PC-3 (cell line): ENCODE measurements at regions not wholly inside any gene's neighbourhood (a gene's known extent, or its start where the extent isn't known, plus 50 kb on each side); places are given as distances from the start of the nearest gene placed in this dataset.

Experiments used
- EZH2 ChIP-seq: fragments of 300-600 bp; sonication (generic); IDR thresholded peaks from one replicate; pipeline ENCODE4 v1.6.1; 2017; ENCODE audit warnings: antibody characterized with exemption, mild to moderate bottlenecking, low read length; ENCODE audit not compliant: unreplicated experiment
- TF ChIP-seq, protein P1 (sequence below): fragments of 300-600 bp; sonication (generic); conservative IDR thresholded peaks from 2 replicates; pipeline ENCODE4 v1.5.1; 2017; ENCODE audit warnings: antibody characterized with exemption, low read depth, mild to moderate bottlenecking, low read length

DNA sequence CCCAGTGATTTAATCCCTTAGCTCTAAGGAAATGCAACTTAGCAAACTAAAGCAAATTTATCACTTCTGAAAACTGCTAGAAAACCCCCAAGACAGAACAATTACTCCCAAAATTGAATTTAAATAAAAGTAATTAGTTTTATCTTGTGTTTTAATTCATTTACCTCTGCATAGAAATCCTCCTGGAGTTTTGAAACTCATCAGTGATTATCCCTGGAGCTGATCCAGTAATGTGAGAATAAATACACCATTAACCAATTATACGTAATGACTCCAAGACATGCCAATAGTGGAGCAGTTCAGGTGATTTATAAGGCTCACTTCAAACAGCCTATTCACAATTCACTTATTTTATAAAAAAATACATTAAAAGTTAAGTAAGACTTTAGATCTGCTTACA, 855.3 kb upstream of the FLRT2 start:
- TF ChIP-seq EZH2: no peak
- TF ChIP-seq, protein P1, sequence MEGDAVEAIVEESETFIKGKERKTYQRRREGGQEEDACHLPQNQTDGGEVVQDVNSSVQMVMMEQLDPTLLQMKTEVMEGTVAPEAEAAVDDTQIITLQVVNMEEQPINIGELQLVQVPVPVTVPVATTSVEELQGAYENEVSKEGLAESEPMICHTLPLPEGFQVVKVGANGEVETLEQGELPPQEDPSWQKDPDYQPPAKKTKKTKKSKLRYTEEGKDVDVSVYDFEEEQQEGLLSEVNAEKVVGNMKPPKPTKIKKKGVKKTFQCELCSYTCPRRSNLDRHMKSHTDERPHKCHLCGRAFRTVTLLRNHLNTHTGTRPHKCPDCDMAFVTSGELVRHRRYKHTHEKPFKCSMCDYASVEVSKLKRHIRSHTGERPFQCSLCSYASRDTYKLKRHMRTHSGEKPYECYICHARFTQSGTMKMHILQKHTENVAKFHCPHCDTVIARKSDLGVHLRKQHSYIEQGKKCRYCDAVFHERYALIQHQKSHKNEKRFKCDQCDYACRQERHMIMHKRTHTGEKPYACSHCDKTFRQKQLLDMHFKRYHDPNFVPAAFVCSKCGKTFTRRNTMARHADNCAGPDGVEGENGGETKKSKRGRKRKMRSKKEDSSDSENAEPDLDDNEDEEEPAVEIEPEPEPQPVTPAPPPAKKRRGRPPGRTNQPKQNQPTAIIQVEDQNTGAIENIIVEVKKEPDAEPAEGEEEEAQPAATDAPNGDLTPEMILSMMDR: no peak
